NB4 (cell line): ENCODE measurements at regions not wholly inside any gene's neighbourhood (a gene's known extent, or its start where the extent isn't known, plus 50 kb on each side); places are given as distances from the start of the nearest gene placed in this dataset.

Experiments
- DNase-seq: peaks from one replicate; pipeline ENCODE4 v3.0.0; 2010; ENCODE audit warnings: low read depth
- H3K4me3 ChIP-seq: one replicate; pipeline ENCODE4 v1.5.1; 2011; ENCODE audit warnings: mild to moderate bottlenecking, low read depth, low read length, moderate library complexity
- MYC ChIP-seq: IDR thresholded peaks from 2 replicates; pipeline ENCODE4 v1.6.1; 2011; ENCODE audit warnings: low read depth, low read length
- POLR2A ChIP-seq: IDR thresholded peaks from 2 replicates; pipeline ENCODE4 v1.6.1; 2011; ENCODE audit warnings: mild to moderate bottlenecking; ENCODE audit not compliant: insufficient read length; ENCODE audit errors: extremely low read depth
- TF ChIP-seq, protein P1 (sequence below): IDR thresholded peaks from one replicate; pipeline ENCODE4 v1.5.1; 2012; ENCODE audit warnings: low read depth, low read length
- TF ChIP-seq, protein P2 (sequence below): IDR thresholded peaks from 2 replicates; pipeline ENCODE4 v1.6.1; 2011; ENCODE audit warnings: low read depth, low read length

DNA sequence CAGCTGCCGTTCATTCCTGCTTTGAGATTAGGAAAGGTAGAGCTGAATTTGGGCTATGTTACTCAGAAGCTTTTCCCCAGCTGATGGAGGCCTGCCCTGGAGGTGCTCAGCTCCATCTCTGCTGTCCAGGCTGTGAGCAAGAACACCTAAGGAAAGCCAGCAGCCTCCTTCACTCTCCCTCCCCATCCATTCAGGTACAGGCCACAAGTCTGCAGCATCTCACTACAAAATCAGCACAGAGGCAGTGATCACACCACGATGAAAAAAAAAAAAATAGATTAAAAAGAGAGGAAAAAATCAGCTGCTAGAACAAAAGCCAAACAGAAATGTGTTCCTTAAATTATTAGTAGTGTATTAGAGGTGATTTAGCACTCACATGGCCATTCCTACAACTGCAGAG lies 515.0 kb downstream of the CDH26 start:
- TF ChIP-seq, protein P1, sequence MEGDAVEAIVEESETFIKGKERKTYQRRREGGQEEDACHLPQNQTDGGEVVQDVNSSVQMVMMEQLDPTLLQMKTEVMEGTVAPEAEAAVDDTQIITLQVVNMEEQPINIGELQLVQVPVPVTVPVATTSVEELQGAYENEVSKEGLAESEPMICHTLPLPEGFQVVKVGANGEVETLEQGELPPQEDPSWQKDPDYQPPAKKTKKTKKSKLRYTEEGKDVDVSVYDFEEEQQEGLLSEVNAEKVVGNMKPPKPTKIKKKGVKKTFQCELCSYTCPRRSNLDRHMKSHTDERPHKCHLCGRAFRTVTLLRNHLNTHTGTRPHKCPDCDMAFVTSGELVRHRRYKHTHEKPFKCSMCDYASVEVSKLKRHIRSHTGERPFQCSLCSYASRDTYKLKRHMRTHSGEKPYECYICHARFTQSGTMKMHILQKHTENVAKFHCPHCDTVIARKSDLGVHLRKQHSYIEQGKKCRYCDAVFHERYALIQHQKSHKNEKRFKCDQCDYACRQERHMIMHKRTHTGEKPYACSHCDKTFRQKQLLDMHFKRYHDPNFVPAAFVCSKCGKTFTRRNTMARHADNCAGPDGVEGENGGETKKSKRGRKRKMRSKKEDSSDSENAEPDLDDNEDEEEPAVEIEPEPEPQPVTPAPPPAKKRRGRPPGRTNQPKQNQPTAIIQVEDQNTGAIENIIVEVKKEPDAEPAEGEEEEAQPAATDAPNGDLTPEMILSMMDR, result no peak
- DNase-seq, result no peak
- no peak overlapping the region for H3K4me3 ChIP-seq

DNA sequence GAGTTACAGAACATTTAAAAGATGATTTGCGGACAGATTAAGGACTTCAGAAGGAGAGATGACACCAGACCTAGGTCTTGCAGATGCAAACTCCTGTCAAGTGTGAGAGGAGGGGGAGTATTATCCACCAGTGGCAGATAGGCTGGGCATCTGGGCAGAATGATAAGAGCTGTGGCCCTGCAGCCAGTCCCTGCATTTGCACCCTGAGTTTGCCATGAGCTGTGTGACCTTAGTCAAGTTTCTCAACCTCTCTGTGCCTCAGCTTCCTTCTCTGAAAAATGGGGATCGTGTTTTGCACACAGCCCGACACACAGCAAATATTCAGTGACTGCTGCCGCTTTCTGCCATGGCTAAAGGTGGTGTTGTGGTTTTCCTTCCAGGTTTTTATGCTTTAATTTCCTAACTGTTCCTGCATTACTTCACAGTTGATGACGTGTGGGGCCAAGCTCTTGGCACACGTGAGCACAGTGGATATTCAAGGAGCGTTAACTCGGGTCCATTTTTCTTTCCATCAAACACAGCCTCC lies 516.2 kb downstream of the CDH26 start:
- H3K4me3 ChIP-seq, result no peak overlapping the region
- no peak for DNase-seq
- no peak for TF ChIP-seq POLR2A
- TF ChIP-seq, protein P1, result no peak
- TF ChIP-seq, protein P2, sequence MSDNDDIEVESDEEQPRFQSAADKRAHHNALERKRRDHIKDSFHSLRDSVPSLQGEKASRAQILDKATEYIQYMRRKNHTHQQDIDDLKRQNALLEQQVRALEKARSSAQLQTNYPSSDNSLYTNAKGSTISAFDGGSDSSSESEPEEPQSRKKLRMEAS, result no peak
- no peak for TF ChIP-seq MYC

DNA sequence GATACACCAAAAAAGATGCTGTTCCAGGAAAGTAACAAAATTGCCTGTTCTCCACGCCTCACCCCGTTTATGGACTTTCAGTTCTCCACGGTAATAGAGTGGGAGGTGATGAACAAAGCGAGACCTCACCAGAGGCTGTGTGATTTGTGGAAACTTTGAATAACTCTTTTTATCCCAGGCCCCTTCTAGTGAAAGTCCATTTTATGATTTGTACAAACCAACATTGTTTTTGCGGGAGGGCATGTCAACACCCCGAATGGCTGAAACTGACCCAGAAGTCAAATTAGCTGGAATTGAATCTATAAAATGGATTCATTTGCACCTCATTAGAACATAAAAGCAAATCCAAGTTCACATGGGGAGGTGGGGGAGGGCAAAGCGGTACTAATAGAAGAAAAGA lies 517.8 kb downstream of the CDH26 start:
- TF ChIP-seq, protein P1, result no peak
- no peak for TF ChIP-seq POLR2A
- no peak for TF ChIP-seq MYC
- TF ChIP-seq, protein P2, result no peak
- no peak overlapping the region for H3K4me3 ChIP-seq
- DNase-seq, result no peak

DNA sequence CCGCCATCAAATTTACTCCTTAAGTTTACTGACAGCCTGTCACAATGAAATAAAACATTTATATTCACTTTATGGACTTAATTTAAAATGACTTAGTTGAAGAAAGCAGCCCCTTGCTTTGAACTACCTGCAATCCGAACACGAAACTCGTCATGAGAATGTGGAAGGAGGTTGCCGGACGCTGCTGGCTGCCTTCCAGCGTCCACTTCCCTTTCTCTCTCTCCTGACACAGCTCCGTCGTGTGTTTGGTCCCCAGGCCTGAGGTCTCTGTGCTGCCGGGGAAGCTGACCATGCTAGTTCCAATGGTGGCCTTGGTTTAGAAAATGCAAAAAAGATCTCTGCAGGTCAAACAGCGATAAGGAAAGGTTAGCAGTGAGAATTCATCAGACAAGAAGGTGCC lies 519.7 kb downstream of the CDH26 start:
- no peak overlapping the region for H3K4me3 ChIP-seq
- TF ChIP-seq MYC, result no peak
- DNase-seq, result peak; percentile 32

DNA sequence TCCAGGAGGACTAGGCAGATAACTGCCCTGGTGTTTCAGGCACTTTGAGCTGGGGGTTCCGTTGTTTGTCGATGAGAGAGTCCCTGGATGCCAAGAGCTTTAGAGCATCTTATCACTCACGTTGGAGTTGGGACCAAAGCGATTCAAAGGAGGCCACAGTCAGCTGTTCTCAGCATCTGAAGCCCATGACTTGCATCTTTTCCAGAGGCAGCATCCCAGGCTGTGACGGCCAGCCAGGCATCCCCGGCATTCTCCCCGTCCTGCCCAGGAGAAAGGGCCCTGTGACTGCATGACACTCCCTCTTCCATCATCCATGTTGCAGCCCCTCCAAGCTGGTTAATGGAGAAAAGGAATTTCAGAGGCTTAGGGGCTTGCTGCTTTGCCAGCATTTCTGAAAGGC lies 520.3 kb downstream of the CDH26 start:
- TF ChIP-seq, protein P1, result no peak
- TF ChIP-seq, protein P2, result no peak
- TF ChIP-seq MYC (no peak), POLR2A (no peak)
- H3K4me3 ChIP-seq, result no peak overlapping the region
- DNase-seq, result no peak

DNA sequence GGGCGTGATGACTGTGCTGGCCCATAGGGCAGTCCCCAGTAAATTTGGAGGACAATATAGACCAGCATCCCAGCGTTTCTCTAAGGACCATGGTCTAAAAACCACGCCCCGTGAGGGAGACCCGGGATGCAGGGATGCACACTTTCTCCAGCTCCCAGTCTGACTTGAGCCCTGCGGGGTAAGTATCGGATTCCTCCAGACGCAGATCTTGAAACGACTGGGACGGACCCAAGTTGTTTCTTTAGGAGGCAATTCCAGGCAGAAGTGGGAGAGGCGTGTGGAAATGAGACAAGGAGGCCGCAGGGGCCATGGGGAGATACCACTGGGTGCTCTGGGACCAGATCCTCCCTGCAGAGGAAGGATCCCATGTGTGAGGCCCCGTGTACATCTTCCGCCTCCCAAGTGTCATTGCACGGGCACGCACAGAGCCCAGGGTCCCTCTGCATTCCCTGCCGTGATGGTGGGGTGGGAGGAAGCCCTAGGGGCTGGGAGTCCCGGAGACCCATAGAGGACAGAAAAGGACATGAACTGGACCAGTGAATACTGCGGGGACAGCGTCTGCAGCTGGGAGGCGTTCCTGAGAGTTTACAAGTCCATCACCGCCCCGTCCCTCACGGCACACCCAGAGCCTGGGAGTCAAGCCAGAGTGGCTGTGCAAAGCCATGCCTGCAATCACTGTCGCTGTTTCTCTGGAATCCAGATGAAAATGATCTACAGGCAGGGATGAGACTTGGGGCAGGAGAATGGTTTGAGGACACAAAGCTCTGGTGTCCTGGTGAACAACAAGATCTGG lies 522.9 kb downstream of the CDH26 start:
- DNase-seq, result no peak
- TF ChIP-seq, protein P1, result no peak
- TF ChIP-seq, protein P2, result no peak
- TF ChIP-seq POLR2A (no peak), MYC (no peak)

More for the DNA sequence above, 522.9 kb downstream of the CDH26 start:
- no peak overlapping the region for H3K4me3 ChIP-seq
